ENCODE measurements at regions not wholly inside any gene's neighbourhood (a gene's known extent, or its start where the extent isn't known, plus 50 kb on each side); places are given as distances from the start of the nearest gene placed in this dataset.
"Not testable (repeated sequence)": the region's sequence is repeated elsewhere in the genome, so short reads cannot be mapped to it uniquely, and the experiment has no call there.

DNA sequence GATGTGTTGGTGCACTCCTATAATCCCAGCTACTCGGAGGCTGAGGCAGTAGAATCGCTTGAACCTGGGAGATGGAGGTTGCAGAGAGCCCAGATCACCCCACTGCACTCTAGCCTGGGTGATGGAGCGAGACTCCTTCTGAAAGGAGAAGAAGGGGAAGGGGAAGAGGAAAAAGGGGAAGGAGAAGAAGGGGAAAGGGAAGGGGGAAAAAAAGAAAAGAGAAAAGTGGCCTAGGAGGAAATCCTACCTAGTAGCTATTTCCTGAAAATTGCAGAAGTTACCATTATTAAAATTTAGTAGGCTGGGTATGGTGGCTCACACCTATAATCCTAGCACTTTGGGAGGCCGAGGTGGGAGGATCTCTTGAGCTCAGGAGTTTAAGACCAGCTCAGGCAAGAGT, 67.4 kb downstream of the ARRDC3 start:
- DNase-seq (ENCODE audit: low read depth): no peak

GRCh38 chr5:91313757-91314673, 69.1 kb downstream of the ARRDC3 start:
- DNase-seq (ENCODE audit: low read depth): peak; percentile 96

- DNase-seq (ENCODE audit: low read depth): no peak
Observed at GRCh38 chr5:91312698-91313097, 70.4 kb downstream of the ARRDC3 start.

GRCh38 chr5:91311697-91312501, 71.2 kb downstream of the ARRDC3 start:
- peak; percentile 98 for DNase-seq (ENCODE audit: low read depth)

DNA sequence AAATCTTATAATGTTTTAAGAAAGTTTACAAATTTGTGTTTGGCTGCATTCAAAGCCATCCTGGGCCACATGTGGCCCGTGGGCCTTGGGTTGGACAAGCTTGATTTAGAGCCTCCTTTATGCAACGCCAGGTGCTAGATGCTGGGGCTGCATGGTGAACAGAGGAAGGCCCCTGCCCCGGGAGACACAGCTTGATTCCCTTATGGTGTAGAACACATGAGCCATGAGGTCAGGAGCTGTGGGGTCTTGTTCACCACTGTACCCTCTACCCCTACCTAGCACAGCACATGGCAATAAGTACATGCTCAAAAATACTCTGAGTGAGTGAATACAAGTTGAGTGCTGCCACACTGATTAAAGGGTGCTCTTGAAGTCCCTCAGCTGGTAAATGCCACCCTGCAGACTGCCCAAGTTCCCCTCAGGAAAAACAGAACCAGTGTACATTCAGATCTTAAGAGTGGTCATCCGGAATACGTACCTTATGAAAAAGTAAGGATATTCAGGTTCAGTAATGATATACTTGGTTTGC, 71.9 kb downstream of the ARRDC3 start:
- DNase-seq (ENCODE audit: low read depth): no peak

DNA sequence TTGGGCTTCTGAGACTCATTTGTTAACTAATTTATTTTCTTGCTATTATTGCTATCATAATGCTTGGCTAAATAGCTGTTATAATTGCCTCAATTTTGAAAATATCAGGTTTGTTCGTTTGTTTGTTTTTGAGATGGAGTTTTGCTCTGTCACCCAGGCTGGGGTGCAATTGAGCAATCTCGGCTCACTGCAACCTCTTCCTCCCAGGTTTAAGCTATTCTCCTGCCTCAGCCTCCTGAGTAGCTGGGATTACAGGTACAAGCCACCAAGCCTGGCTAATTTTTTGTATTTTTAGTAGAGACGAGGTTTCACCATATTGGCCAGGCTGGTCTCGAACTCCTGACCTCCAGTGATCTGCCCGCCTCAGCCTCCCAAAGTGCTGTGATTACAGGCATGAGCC, 75.0 kb downstream of the ARRDC3 start:
- DNase-seq (ENCODE audit: low read depth): not testable (repeated sequence)

DNA sequence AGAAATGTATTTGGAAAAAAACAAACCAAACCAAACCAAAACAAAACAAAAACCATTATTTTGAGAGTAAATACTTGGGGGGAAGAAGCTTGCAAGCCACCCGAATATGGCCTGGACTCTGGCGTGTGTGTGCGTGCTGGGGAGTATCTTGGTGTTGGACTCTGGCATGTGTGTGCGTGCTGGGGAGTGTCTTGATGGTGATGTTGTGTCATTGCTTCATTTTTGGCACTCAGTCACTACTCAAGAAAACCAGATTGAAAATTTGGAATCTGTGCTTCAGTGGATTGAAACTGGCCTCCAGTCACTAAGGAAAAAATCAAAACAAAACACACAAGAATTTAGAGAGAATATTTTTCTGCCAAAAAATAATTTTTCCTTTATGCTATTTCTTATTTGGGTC, 76.1 kb downstream of the ARRDC3 start:
- no peak for DNase-seq (ENCODE audit: low read depth)

- DNase-seq (ENCODE audit: low read depth): no peak
Observed at GRCh38 chr5:91306497-91306896, 76.6 kb downstream of the ARRDC3 start.

GRCh38 chr5:91305640-91306039, 77.5 kb downstream of the ARRDC3 start:
- no peak for DNase-seq (ENCODE audit: low read depth)

- not testable (repeated sequence) for DNase-seq (ENCODE audit: low read depth)
Observed at GRCh38 chr5:91304015-91304414, 79.1 kb downstream of the ARRDC3 start.

DNA sequence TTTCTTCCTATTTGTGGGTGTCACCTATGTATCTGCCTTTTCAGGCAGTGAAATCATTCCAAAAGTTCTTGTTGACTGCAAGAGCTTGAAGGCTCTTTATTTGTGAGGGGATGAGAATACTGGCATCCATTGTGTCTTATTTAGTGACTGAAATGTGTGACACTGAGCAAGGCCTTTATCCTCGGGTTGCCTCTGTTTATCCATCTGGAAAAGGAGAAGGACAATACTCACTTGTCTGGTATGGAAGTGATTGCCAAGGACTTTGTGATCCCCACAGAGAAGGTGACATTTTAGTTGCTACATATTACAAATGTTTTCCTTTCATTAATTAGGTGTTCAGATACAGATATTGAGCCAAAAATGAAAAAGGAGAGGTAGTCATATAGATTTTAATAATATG, 80.2 kb downstream of the ARRDC3 start:
- DNase-seq (ENCODE audit: low read depth): no peak

GRCh38 chr5:91302305-91302704, 80.8 kb downstream of the ARRDC3 start:
- no peak for DNase-seq (ENCODE audit: low read depth)

DNA sequence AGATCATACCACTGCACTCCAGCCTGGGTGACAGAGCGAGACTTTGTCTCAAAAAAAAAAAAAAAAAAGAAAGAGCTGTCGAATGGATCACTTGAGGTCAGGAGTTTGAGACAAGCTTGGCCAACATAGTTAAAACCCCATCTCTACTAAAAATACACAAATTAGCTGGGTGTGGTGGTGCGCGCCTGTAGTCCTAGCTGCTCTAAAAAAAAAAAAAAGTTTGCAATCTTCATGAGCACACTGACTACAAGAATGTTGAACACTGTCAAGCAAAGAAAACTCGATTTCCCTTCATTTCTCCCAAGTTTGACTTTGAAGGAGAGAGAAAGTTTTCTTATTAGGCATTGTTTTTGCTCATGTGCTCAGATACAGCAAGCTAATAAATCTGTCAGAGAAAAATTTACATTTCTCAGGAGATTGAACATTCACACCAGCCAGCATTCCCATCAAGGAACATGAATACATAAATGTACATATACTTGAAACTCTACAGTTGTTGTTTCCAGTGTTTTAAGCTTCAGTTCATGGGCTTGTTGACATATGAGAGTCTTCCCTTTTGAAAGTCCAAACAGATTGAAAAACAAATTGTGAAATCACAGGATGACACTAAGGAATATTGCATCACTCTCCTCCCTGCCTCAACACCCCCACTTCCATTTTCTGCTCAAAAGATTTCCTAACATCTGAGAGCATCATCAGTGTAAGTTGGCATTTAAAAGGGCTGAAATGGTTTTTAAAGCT, 81.8 kb downstream of the ARRDC3 start:
- DNase-seq (ENCODE audit: low read depth): no peak

DNA sequence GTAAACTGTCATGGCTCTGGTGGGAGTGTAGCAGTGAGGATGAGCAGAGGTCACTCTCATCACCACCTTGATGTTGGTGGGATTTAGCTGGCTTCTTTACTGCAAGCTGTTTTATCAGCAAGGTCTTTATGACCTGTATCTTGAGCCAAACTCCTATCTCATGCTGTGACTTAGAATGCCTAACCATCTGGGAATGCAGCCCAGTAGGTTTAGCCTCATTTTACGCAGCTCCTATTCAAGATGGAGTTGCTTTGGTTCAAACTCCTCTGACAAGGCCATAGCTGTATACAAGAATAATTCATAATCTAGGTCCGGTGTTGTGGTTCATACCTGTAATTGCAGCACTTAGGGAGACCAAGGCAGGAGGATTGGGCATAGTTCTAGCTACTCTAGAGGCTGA, 85.1 kb downstream of the ARRDC3 start:
- no peak for DNase-seq (ENCODE audit: low read depth)

DNA sequence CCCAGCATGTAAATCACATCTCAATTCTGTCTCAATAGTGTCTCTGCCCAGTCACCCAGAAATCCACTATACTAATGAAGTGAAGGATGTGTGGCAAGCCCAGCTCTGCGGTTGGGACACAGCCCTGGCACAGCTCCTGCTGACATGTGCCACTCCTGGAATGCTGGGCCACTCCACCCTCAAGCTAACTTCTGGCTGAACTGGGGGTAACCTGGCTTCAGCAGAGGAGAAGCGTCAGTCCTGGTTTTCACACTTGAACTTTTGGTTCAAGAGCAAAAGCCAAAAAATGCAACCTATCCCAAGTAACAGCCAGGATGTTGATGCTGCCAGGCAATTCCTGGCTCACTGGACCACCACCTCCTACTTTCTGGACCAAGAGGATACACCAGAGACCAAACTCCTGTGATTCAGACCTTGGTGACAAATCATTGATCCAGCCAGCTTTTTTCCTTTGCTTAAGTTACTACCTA, 86.4 kb downstream of the ARRDC3 start:
- DNase-seq (ENCODE audit: low read depth): no peak

- DNase-seq (ENCODE audit: low read depth): not testable (repeated sequence)
Observed at GRCh38 chr5:91296102-91296501, 87.0 kb downstream of the ARRDC3 start.

DNA sequence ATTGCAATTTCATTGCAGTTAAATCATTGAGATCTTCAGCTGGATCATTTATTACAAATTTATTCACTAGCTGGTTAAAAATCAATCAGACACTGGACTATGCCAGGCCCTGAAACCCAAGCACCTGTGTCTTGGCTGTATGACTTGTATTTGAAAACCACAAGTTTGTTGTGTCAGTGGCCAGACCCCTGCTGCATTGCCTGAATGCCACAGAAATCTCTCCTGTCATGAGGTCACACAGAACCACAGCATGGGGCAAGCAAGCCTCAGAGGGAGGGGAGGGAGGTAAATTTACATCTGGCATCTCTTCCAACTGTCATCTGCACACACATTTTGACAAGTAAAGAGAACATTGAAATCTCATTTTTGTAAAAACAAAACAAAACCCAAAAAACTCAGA, 90.0 kb downstream of the ARRDC3 start:
- no peak for DNase-seq (ENCODE audit: low read depth)

- DNase-seq (ENCODE audit: low read depth): no peak
Observed at GRCh38 chr5:91291628-91292569, 91.2 kb downstream of the ARRDC3 start.

GRCh38 chr5:91288118-91288916, 94.8 kb downstream of the ARRDC3 start:
- DNase-seq (ENCODE audit: low read depth): no peak

GRCh38 chr5:91285062-91285461, 98.1 kb downstream of the ARRDC3 start:
- DNase-seq (ENCODE audit: low read depth): not testable (repeated sequence)

Data from HS-5 (cell line).